D721Med (cell line): ENCODE measurements at regions not wholly inside any gene's neighbourhood (a gene's known extent, or its start where the extent isn't known, plus 50 kb on each side); places are given as distances from the start of the nearest gene placed in this dataset.

ENCODE experiments used
- DNase-seq: peaks from one replicate; pipeline ENCODE4 v3.0.0; 2011; ENCODE audit warnings: low spot score; ENCODE audit not compliant: insufficient read length
- FAIRE-seq: peaks from 2 replicates; lab custom pipeline; 2011; peaks lifted over from hg19 to GRCh38; lab: Jason Lieb, UNC
- TF ChIP-seq, protein P1 (sequence below): IDR thresholded peaks from 2 replicates; pipeline ENCODE4 v1.5.1; 2012; ENCODE audit warnings: mild to moderate bottlenecking, control low read depth; ENCODE audit not compliant: insufficient read depth; ENCODE audit errors: missing control alignments

DNA sequence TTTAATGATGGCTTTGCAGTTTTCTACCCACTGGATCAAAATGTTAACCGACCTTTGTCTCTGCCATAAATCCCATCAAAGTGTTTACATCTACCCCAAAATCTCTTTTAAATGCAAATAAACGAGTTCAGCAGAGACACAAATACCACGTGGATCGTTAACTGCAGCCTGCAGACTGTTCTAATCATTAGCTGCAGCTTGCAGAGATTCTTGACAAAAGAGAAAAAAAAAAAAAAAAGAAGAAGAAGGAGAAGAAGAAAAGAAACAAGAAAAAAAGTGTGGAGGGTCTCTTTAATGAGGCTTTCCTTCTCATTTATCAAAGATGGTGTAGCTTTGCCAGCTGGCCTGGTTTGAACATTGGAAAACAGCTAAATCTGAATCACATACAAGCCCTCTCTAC is 275.7 kb downstream of the NEDD1 start:
- no peak for DNase-seq
- TF ChIP-seq, protein P1, sequence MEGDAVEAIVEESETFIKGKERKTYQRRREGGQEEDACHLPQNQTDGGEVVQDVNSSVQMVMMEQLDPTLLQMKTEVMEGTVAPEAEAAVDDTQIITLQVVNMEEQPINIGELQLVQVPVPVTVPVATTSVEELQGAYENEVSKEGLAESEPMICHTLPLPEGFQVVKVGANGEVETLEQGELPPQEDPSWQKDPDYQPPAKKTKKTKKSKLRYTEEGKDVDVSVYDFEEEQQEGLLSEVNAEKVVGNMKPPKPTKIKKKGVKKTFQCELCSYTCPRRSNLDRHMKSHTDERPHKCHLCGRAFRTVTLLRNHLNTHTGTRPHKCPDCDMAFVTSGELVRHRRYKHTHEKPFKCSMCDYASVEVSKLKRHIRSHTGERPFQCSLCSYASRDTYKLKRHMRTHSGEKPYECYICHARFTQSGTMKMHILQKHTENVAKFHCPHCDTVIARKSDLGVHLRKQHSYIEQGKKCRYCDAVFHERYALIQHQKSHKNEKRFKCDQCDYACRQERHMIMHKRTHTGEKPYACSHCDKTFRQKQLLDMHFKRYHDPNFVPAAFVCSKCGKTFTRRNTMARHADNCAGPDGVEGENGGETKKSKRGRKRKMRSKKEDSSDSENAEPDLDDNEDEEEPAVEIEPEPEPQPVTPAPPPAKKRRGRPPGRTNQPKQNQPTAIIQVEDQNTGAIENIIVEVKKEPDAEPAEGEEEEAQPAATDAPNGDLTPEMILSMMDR: no peak
- no peak for FAIRE-seq

DNA sequence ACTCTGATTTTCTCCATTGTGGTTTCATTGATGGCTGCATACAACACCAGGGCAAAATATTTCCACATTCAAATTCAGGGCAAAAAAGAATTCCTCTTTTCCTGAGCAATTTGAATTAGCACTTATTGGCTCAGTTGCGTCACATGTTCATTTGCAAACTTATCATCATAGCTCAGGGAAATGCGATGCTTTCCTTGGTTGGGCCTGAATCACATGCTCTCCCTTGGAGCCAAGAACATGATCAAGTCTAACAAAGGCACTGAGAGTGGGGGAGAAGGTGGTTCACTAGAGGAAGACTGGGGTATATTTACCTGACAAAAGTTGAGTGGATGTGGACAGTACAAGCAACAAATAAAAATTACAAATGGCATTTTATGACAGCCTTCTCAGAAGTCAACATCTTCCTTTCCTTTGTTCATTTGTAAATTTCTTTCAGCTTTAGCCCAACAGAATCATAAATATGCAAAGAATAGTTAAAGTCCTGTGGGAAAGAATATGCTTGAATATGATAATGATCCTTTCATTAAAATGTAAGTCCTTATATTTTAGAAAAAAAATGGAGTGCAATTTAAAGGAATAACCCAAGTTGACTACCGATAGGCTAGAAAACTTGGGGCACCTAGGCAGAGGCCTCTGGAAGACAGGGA is 277.2 kb downstream of the NEDD1 start:
- TF ChIP-seq, protein P1: no peak
- DNase-seq: no peak
- FAIRE-seq: no peak

DNA sequence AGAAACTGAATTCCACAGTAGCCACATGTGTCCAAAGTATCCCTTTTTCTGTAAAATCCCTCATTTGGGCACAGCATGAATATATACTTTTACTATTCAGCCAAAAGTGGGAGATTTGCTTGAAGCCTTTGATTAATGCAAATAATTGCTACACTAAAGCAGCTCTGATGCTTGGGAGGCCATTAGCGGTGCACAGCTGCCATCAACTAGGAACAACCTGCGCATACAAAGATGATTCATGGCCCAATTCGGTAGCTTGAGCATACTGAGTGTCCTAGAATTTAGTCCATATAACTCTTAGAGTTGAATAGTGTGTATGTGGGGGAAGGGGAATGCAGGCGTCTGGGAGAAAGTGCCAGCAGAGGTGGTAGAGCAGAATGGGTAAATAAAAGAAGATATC is 277.0 kb upstream of the RMST start:
- TF ChIP-seq, protein P1: no peak
- DNase-seq: no peak
- no peak for FAIRE-seq

DNA sequence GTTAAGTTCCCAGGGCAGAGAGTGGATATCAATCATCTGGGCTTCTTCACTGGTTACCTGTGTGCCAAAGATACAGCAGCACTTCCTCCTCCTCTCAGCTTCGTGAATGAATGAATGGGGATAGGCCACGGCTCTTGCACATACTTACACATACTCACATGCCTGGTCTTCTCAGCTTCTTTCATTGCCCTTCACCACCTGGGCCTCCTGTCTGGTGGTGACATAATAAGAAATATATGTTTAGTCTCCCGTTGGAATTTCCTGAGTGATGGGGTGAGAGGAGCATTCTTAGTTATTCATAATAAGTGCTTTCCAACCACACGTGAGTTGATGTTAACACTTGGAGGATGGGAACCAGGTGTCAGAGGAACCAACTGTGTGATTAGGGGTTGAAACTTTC is 268.1 kb upstream of the RMST start:
- TF ChIP-seq, protein P1: no peak
- FAIRE-seq (no peak), DNase-seq (no peak)

DNA sequence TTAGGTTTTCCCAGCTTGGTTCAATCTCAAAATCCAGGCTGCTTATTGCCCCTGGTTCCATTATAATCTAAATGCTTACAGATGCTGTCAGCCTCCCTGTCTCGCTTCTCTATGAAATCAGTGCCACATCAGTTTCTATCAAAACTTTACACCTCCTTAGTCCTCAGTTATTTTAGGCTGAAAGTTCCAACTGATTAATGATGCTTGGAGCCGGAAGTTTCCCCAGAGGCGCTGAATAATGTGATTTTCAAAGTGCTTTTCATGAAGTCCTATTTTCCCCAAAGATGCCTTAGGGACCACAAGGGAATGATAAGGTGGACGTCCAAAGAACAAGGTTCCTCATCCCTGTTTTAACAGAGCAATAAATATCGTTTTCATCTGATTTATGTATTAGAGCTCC is 262.4 kb upstream of the RMST start:
- DNase-seq (no peak), FAIRE-seq (no peak)
- TF ChIP-seq, protein P1: no peak

DNA sequence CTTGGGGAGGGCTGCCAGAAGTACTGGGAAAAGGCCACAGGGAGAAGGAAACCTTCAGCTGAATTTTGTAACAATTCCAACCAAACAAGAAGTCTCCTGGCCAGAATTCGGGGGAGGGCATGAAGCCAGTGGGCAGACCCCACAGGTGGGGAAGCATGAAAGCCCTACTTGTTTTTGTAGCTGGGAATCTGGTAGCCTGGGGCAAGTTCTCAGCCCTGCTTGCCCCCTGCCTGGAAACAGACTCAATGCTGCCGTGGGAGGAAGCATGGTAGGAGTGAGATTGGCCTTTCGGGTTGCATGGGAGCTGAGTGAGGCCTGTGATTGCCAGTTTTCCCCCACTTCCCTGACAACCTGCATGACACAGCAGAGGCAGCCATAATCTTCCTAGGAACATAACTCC is 259.2 kb upstream of the RMST start:
- FAIRE-seq (no peak), DNase-seq (no peak)
- TF ChIP-seq, protein P1: no peak

DNA sequence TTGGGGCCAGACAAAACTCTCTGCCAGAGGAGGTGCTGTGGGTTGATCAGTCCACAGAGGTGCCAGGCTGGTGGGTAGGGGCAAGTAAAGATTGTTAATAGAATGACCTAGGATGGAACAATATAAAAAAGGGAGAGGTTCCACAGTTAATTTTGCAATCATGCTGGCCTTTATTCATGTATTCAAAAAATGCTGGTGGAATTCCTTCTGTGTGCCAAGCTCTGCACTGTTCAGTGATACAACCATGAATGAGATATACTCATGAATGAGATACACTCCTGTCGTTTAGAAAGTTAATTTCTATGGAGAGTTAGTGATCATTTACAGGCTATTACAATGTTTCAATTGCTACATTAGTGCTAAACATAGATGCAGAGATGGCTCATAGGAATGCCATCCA is 252.6 kb upstream of the RMST start:
- TF ChIP-seq, protein P1: no peak
- no peak for DNase-seq
- no peak for FAIRE-seq
